Activated T-helper 1 cell treated with anti-CD3 and anti-CD28 coated beads, Interleukin-2, amount 50 U/mL, for 16 hours (primary cell): ENCODE measurements at regions not wholly inside any gene's neighbourhood (a gene's known extent, or its start where the extent isn't known, plus 50 kb on each side); places are given as distances from the start of the nearest gene placed in this dataset.
"Not testable (repeated sequence)": the region's sequence is repeated elsewhere in the genome, so short reads cannot be mapped to it uniquely, and the experiment has no call there.

Experiments
- DNase-seq, 2 donors: peaks; one replicate each; pipeline ENCODE4 v3.0.0-alpha.2; 2020; ENCODE audit warnings: low read depth in 1 of 2, low spot score in 1 of 2

DNA sequence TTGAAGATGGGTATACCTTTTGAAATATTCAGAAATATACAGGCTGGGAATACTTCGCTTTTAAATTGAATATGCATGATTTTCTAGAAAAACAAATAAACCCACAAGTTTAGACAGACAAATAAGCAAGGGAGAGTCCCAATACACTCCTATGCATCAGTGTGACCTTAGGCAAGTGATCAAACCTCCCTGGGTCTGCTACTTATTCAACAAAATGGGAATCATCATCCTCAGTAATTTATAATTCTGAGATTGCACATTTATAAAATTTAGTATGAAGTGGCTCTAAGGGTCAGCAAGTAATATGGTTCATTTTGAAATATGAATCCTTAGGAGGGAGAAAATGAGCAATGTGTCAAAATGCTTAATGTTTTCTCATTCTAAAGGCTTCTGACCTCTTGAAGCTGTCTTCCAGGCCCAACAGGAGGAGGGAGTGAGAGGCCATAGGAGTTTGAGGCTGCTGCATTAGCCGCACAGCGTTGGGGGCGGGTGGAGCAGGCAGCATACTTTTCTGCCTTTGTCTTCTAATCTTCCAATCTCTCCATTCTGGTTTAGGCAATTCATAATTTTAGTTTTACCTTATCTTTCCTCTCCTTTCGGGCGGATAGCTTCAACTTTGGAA is 155.1 kb downstream of the TRIB2 start:
- DNase-seq: no peak

DNA sequence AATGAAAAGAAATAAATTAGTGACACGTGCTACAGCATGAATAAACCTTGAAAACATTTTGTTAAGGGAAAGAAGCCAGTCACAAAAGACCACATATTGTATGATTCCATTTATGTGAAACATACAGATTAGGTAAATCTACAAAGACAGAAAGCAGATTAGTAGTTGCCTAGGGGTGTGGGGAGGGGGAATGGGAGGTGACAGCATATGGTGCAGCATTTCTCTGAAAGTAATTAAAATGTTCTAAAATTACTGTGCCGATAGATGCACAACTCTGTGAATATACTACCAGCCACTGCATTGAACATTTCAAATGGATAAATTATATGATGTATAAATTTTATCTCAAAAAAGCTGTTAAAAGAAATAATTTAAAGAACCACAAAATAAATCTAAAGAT is 161.0 kb downstream of the TRIB2 start:
- DNase-seq: no peak

DNA sequence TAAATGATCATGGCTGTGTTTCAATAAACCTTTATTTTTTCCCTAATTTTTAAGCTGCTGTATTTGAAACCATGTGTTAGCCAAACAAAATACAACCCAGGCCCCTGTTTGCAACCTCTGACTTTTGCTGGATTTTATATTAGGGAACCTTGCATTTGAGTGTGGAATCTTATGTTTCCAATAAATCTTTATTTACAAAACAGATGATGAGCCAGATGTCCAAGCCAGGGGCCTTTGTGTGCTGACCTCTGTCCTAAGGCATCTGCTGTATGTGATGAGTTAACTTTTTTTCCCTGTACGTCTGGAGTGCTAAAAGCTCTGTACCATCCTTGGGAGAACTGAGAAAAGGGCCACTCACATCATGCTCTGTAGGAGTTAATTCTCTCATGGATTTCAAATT is 162.9 kb downstream of the TRIB2 start:
- no peak for DNase-seq

DNA sequence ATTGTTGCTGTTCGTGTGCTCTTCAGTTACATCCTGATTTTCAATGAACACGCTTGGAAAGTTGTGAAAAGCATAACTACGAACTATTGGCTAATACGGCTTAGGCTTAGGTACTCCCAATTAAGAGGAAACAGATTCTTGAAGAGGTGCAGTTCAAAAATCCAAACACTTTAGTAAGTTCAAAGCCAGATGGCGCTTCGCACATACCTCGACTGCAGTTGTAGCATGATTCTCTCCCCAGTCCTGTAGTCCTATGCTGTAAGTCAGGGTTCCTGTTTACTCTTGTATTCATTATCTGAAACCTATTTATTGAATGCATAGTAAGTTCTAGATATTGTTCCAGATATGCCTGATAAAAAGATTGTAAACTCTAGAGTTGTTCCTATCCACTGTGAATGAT is 165.2 kb downstream of the TRIB2 start:
- DNase-seq: no peak

DNA sequence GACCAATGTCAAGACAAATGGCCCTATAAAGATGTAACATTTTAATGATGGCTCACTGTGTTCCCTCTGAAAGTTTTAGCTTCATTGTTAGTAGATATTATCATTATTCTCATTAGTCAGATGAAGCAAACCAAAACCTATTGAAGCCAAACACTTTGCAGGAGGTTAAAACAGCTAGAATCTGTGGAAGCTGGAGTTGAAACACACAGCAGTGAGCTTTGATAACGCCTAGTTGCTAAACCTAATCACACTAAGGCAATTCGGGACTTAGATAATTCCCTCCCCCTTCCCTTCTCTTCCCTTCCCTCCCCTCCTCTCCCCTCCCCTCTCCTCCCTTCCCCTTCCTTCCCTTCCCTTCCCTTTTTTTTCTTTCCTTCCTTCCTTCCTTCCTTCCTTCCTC is 165.7 kb downstream of the TRIB2 start:
- no peak for DNase-seq

DNA sequence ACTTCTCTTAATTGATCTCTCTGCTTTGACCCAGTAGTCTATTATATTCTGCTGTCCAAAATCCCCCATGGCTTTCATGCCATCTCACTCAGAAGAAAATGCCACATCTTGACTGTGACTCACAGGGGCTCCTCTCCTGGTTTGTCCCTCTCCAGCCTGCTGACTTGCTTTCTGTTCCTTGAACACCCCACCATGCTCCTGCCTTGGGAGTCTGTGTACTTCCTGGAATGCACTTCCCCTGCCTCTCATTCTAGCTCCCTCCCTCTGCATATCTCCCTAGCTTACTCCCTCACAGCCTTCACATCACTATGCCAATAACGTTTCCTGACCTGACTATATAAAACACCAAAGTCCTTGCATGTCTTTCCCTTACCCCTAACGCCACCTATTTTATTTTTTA is 167.2 kb downstream of the TRIB2 start:
- DNase-seq: no peak

DNA sequence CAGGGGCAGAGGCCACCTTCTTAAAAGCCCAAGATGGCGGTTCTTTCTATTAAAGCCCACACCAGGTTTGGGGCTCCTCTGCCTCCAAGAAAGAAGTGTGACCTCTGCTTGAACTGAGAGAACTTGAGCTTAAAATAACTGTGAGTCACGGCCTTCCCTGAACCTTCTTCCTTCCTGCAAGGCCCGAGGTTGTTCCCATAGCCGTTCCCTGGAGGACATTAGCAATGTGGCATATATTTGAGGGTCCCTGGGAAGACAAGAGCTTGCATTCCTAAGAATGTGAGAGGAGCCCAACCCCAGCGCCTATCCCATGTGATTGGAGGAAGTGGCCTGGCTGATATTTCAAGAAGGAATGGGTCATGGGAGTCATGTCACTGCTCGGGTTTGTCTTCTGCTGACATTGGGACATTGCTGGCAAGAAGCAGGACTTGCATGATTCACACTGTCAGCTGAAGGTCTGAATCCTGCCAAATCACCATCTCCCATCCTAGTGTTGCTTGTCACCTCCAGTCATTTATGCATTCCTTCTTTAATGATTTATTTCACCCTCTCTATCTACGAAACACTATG is 168.1 kb downstream of the TRIB2 start:
- DNase-seq: no peak

DNA sequence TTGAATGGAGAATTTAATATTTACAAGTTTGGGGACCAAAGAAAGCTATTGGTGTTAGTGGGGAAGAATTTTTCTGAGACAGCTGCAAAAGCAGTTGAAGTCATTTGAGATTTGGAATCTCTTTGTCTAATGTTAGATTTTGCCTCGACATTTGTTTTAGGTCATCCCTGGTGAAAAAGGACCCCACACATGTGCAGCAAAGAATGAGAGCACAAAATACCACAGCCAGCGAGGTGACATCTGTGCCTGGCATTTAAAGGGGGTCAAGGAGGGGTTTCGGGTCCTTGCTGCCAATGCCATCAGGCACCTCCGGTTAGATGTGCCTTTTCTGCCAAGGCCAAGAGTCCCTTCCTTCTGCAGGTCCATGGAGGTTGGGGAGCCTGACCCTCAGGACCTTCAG is 173.3 kb downstream of the TRIB2 start:
- DNase-seq: no peak

DNA sequence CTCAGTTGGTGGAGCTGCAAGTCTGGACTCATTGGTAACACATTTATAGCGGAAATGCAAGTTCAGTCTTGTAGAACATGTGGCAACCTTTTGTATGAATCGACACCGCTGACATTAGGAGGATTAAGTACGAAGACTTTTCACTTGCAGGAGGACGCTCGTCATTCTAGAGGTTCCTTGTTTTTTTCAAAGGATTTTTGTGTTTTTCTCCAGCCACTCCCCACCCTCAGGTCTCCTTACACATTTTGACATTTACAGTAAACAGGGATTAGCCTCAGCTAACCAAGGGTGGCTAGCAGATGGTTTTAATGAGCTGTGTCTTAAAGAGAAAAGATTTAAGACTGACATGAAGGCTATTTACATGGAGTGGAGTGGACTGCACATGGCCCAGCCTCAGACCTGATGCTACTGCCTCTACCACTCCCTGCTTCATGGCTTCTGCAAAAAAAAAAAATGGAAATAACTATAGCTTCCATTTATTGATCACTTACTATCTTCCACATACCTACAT is 173.8 kb downstream of the TRIB2 start:
- no peak for DNase-seq

DNA sequence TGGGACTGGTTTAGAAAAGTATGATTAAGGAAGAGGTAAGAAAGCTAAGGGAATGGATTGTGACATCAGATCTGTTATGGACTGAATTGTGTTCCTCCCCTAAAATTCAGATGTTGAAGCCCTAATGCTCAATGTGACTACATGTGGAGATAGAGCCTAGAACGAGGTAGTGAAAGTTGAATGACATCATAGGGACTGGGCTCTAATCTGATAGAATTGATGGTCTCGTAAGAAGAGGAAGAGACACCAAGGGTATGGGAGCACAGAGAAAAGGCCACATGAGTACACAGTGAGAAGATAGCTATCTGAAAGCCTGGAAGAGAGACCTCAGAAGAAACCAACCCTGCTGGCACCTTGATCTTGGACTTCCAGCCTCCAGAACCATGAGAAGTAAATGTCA is 178.3 kb downstream of the TRIB2 start:
- no peak for DNase-seq

DNA sequence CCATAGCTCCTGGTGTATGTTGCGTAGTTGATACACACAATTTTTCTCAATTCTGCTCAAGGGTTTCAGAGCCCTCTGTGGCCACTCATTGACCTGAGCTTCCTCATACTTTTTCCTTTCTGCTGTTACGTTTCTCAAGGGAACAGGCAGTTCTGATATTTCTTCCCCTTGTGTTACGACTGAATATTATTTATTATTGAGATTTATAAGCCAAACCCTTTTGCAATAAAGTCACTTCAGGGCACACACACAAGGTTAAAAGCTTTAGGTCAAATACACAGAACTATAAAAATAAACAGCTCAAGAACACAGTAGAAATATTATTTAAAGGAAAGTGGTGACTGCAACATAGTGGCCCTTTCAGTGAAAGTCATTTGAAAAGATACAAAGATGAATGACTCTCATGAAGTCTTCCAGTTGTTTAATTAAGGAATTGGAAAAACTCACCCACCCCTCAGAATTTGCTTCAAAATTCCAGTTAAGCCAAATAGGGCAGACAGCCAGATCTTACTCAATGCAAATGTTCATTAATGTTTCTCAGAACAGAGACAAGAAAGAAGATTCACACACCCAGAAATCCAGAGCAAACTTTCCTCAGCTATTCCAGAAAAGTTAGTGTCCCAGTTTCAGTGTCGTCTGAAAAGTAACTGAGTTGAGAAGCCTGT is 179.7 kb downstream of the TRIB2 start:
- DNase-seq: no peak

DNA sequence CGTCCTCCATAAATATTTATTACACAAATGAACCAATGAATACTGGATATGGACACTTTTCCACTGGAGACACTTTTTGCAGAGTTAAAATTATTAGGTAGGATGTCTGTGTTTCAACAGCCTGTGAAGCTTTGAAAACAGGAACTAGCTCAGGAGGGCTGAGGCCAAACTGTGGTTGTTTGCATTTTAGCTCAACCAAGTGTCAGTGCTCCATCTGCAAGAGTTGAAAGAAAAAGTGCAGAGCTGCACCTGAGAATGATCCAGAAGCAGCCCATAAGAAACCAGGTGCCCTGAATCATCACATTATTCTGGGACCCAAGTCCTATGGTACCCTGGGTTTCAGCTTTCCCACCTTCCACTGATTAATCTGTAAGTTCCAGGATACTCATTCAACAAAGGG is 180.4 kb downstream of the TRIB2 start:
- DNase-seq: no peak

DNA sequence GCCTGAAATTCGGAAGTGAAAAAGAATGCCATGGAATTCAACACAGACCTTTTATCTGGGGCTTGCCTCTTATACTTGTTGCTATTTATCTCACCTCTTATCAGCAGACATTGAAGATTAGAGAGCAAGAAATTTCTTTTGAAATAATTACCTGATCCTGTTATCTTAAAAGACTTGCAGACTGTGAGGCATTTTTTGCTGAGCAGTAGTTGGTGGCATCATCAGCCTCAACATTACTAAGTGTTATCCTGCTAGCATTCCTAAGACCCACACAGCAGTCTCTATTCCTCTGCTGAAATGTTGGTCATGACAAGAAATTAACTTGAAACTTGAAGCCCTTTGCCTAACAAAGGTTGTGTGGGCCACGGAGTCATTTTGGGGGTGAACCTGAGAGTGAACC is 186.5 kb downstream of the TRIB2 start:
- no peak for DNase-seq

DNA sequence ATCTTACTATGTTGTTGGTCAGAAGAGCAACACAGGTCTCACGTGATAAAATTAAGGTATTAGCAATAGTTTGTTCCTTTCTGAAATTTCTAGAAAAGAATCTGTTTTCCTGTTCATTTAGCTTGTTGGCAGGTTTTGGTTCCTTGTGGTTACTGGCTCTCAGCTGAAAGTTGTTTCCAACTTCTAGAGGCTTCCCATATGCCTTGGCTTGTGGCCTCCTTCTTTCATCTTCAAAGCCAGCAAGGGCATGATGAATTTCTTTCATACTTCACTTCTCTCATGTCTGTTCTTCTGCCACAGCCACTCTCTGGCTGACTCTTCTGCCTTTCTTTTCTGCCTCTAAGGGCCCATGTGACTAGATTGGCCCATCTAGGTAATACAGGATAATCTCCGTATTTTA is 193.7 kb downstream of the TRIB2 start:
- no peak for DNase-seq

DNA sequence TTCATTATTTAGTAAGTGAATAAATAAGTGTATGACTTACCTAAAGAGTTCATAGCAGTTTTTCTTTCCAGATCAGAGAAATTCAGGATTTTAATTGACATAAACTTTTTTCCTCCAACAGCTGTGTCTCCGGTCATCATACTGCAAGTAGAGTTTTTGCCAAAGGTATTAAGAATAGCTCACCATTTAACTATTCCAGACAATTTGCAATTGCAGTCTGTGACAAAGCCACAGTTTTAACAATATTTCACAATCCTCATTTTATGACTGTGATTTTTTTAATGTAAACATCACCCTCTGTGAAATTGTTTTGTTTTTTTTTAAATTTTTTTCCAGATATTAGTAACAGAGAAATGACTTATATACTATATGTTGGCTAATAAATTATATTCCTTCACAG is 199.1 kb downstream of the TRIB2 start:
- DNase-seq: no peak

DNA sequence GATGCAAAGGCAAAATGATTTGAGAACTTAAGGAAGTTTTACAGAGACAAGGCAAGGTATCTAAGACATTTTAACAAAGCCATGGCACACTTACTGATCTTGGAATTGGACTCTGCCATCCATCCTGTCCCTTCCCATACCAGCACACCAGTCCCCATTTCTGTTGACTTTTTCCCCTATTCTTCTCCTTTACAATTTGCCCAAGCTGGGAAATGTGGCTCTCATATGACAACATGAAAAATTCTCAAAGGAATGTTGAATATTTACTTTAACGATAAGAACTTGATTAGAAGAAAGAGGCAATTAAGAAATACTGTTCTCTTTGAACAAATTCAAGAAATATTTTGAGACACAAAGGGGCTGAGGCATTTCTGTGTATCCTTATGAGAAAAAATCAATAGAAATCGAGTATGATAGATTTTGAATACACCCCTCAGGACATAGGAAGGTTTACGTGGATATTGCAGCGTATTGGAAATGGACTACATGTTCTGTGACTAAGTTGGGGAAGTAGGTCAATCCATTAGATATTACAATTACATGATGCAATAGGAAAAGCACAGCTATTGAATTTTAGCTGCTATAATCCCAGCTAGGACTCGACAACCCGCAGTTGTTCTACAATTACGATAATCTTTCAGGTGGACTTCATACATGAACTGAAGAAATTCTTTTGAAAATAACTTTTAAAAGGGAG is 201.6 kb downstream of the TRIB2 start:
- DNase-seq: no peak

DNA sequence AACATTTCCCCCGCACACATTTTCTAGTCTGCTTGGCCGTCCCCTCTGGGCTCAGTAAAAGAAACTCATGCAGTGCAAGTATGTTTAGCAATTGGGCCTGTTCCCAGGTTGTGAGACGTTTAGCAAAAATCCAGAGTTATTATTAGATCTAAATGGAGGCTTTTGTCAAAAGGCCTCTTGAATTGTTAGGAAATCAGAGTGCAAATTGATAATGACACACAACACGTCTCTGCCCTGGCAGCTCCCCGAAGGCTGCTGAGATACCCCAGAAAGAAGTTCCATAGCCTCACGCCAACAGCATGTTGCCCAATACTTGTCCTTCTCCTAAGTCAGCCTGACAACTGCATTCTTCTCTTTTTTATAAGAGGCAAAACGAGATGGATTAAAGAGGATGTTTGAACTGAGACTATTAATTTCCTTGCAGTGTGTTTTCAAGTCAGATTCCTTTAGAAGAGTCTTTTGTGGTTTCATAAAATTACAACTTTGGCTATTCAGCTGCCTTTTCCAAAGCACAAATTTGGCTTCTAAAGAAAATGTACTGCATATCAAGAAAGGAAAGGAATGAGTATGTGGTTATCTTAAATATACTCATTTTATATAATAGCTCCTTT is 202.2 kb downstream of the TRIB2 start:
- no peak for DNase-seq

DNA sequence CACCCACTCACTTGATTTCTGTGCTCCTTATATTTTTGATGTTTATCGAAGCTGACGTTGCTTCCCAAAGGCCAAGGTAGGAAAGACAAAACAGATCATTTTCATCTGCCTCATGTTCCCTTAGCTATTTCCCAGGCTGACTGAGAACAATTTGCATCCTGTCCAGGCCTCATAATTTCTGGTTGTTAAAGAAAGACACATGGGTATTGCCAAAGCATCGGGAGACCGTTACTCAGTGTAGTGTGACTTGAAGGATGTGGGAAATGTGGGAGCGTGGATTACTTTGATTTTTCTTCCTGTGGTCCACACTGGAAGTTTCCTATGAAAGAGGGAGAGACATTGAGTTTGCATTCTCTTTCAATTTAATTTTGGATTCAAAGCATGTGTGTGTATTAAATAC is 204.6 kb downstream of the TRIB2 start:
- DNase-seq: no peak

DNA sequence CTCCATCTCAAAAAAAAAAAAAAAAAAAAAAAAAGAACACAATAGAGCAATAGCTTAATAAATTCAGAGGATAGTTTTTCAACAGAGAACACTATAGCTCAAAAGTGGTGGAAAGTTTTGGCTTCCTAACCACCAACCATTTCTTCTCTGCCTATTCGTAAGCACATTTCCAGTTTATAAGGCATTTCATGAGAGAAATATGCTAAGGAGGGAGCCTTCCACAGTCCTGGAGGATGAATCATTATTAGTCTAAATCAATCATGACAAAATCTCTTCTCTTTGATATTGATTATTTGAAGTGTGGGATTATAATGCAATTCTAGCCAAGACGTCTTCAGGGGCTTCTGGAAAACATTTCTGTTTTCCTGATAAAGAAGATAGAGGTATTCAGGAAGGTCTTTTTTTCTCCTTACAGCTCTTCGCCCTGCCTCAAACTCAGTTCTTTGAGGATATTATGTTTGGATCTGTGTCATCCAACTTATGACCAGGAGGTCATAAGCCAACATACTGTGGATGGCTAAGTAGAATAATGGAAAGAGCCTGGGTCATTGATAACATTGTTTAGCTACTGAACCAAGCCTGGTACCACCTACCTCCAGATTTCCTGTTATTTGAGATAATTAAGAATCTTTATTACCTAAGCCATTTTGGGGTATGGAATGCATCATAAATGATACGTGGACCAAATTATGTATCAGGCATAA is 207.3 kb downstream of the TRIB2 start:
- no peak for DNase-seq

DNA sequence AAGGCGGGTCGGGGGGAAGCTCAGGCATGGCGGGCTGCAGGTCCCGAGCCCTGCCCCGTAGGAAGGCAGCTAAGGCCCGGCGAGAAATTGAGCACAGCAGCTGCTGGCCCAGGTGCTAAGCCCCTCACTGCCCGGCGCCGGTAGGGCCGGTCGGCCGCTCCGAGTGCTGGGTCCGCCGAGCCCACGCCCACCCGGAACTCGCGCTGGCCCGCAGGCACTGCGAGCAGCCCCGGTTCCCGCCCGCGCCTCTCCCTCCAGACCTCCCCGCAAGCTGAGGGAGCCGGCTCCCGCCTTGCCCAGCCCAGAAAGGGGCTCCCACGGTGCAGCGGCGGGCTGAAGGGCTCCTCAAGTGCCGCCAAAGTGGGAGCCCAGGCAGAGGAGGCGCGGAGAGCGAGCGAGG is 209.9 kb downstream of the TRIB2 start:
- not testable (repeated sequence) for DNase-seq

DNA sequence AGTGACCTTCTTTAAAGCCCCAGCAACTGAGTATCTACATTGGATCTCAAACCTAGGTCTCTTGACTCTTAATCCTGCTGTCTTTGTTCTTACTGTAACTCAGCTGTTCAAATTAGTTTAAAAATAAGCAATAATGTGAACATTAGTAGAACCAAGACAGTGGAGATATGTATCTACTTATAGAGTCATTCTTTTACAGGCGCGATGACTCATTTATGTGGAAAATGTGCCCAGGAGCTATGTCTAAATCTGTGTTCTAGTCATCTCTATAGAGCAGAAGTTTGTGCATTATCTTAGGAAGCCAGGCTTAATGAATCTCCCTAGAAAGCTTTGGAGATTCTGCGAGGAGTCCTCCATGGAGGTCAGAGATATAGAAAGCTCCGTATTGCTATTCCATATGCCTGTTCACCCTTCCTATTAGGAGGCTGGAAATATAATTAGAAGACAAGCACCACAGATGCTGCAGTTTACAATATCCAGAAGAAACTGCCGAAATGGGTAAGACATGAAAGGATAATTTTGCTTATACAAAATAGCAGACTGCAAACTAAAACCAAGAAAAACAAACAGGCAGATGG is 211.6 kb downstream of the TRIB2 start:
- DNase-seq: no peak
